ENCODE measurements at regions not wholly inside any gene's neighbourhood (a gene's known extent, or its start where the extent isn't known, plus 50 kb on each side); places are given as distances from the start of the nearest gene placed in this dataset.

- H3K36me3 Mint-ChIP-seq: no peaks in the 10 kb centered on the region
- DNase-seq (no peak), ATAC-seq (replicated peaks in 1 of 4) (no peak)
- Histone ChIP-seq H3K27ac (ENCODE audit: low read length) (no peak overlapping the region), H3K4me3 (ENCODE audit: control insufficient read depth in 1 of 2, extremely low read depth in 1 of 2, low read length in 1 of 2) (no peak overlapping the region), H3K27me3 (replicated peaks in 1 of 2; ENCODE audit: control insufficient read depth in 2 of 2, extremely low read depth in 1 of 2, insufficient read depth in 2 of 2, low read length in 1 of 2) (peaks cover 0 to 38% of the 10 kb centered on the region in 2 experiments), H3K36me3 (ENCODE audit: control insufficient read depth in 2 of 2, extremely low read depth in 1 of 2, insufficient read depth in 1 of 2, low read length in 1 of 2) (no peaks in the 10 kb centered on the region), H3K9me3 (no peaks in the 10 kb centered on the region), H3K4me1 (ENCODE audit: control insufficient read depth in 1 of 2, extremely low read depth in 1 of 2, insufficient read depth in 2 of 2, low read length in 2 of 2) (no peaks in the 10 kb centered on the region)
- ChIA-PET CTCF (no interaction called here), POLR2A (no interaction called here)
- WGBS (ENCODE audit: insufficient coverage): 80% methylated on average over 18 of the region's 22 CpGs
- no peaks in the 10 kb centered on the region for H3K9me3 Mint-ChIP-seq
- peaks cover 0 to 5% of the 10 kb centered on the region in 2 donors for H3K27me3 Mint-ChIP-seq
- H3K4me3 Mint-ChIP-seq: no peak overlapping the region
- H3K27ac Mint-ChIP-seq: no peak overlapping the region
- no peaks in the 10 kb centered on the region for H3K4me1 Mint-ChIP-seq
Measured at GRCh38 chr7:129366-130221, 62.8 kb upstream of the FAM20C start.

- ChIA-PET POLR2A (no interaction called here), CTCF (no interaction called here)
- no peak for ATAC-seq (replicated peaks in 1 of 4)
- no peaks in the 10 kb centered on the region for H3K9me3 ChIP-seq
- no peak overlapping the region for H3K27ac ChIP-seq (ENCODE audit: low read length)
- peaks cover 3 to 9% of the 10 kb centered on the region in 2 donors for H3K27me3 Mint-ChIP-seq
- H3K27ac Mint-ChIP-seq: no peak overlapping the region
- 78% methylated on average over 3 of the region's 7 CpGs for WGBS (ENCODE audit: insufficient coverage)
- H3K27me3 ChIP-seq (replicated peaks in 1 of 2; ENCODE audit: control insufficient read depth in 2 of 2, extremely low read depth in 1 of 2, insufficient read depth in 2 of 2, low read length in 1 of 2): peaks cover 0 to 45% of the 10 kb centered on the region in 2 experiments
- no peaks in the 10 kb centered on the region for H3K36me3 Mint-ChIP-seq
- H3K4me1 ChIP-seq (ENCODE audit: control insufficient read depth in 1 of 2, extremely low read depth in 1 of 2, insufficient read depth in 2 of 2, low read length in 2 of 2): no peaks in the 10 kb centered on the region
- H3K4me3 ChIP-seq (ENCODE audit: control insufficient read depth in 1 of 2, extremely low read depth in 1 of 2, low read length in 1 of 2): no peak overlapping the region
- H3K4me1 Mint-ChIP-seq: no peaks in the 10 kb centered on the region
- H3K4me3 Mint-ChIP-seq: no peak overlapping the region
- no peak for DNase-seq
- H3K9me3 Mint-ChIP-seq: no peaks in the 10 kb centered on the region
- no peaks in the 10 kb centered on the region for H3K36me3 ChIP-seq (ENCODE audit: control insufficient read depth in 2 of 2, extremely low read depth in 1 of 2, insufficient read depth in 1 of 2, low read length in 1 of 2)
Measured at GRCh38 chr7:130222-130572, 62.2 kb upstream of the FAM20C start.

GRCh38 chr7:130875-131780, 61.2 kb upstream of the FAM20C start:
- H3K4me1 Mint-ChIP-seq: no peaks in the 10 kb centered on the region
- ChIA-PET CTCF (no interaction called here), POLR2A (no interaction called here)
- no peak overlapping the region for H3K27ac Mint-ChIP-seq
- H3K27me3 ChIP-seq (replicated peaks in 1 of 2; ENCODE audit: control insufficient read depth in 2 of 2, extremely low read depth in 1 of 2, insufficient read depth in 2 of 2, low read length in 1 of 2): peaks cover 0 to 46% of the 10 kb centered on the region in 2 experiments
- no peak for DNase-seq
- no peaks in the 10 kb centered on the region for H3K9me3 Mint-ChIP-seq
- H3K4me3 Mint-ChIP-seq: no peak overlapping the region
- H3K36me3 ChIP-seq (ENCODE audit: control insufficient read depth in 2 of 2, extremely low read depth in 1 of 2, insufficient read depth in 1 of 2, low read length in 1 of 2): no peaks in the 10 kb centered on the region
- WGBS (ENCODE audit: insufficient coverage): 75% methylated on average over 12 of the region's 19 CpGs
- H3K9me3 ChIP-seq: no peaks in the 10 kb centered on the region
- no peaks in the 10 kb centered on the region for H3K36me3 Mint-ChIP-seq
- H3K27ac ChIP-seq (ENCODE audit: low read length): no peak overlapping the region
- no peak for ATAC-seq (replicated peaks in 1 of 4)
- no peaks in the 10 kb centered on the region for H3K4me1 ChIP-seq (ENCODE audit: control insufficient read depth in 1 of 2, extremely low read depth in 1 of 2, insufficient read depth in 2 of 2, low read length in 2 of 2)
- peaks cover 3 to 9% of the 10 kb centered on the region in 2 donors for H3K27me3 Mint-ChIP-seq
- no peak overlapping the region for H3K4me3 ChIP-seq (ENCODE audit: control insufficient read depth in 1 of 2, extremely low read depth in 1 of 2, low read length in 1 of 2)

DNA sequence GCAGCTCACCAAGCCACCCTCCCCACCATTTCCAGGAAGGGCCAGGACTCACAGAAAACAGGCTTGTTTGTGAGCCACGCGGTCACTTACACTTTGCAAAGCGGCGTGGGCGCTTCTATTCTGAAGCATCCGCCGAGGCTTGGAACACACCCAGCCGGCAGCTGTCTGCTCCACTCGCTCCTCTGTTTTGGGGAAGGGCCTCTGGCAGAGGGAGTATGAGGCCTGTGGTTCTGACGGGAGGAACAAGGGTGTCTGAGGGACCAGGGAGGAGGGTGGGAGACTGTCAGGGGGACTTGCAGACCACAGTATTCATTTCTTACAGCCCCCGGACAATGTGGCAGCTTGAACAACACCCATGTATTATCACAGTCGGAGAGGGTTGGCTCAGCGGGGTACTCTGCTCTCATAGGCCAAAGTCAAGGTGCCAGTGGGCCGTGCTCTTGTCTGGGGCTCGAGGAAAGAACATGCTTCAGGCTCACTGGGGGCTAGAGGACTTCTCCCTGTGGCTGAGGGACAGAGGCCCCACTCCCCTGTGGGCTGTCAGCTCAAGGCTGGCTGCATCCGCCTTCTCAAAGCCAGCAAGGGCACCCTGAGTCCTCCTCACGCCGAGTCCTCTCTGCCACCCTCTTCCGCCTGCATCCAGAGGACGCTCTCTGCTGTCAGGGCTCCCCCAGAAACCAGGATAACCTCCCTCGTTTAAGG, 60.4 kb upstream of the FAM20C start:
- Histone ChIP-seq H3K9me3 (no peaks in the 10 kb centered on the region), H3K4me3 (ENCODE audit: control insufficient read depth in 1 of 2, extremely low read depth in 1 of 2, low read length in 1 of 2) (no peak overlapping the region), H3K27me3 (replicated peaks in 1 of 2; ENCODE audit: control insufficient read depth in 2 of 2, extremely low read depth in 1 of 2, insufficient read depth in 2 of 2, low read length in 1 of 2) (peaks cover 0 to 44% of the 10 kb centered on the region in 2 experiments), H3K4me1 (ENCODE audit: control insufficient read depth in 1 of 2, extremely low read depth in 1 of 2, insufficient read depth in 2 of 2, low read length in 2 of 2) (no peaks in the 10 kb centered on the region), H3K36me3 (ENCODE audit: control insufficient read depth in 2 of 2, extremely low read depth in 1 of 2, insufficient read depth in 1 of 2, low read length in 1 of 2) (no peaks in the 10 kb centered on the region), H3K27ac (ENCODE audit: low read length) (no peak overlapping the region)
- no peak overlapping the region for H3K27ac Mint-ChIP-seq
- no peaks in the 10 kb centered on the region for H3K36me3 Mint-ChIP-seq
- ChIA-PET CTCF (no interaction called here), POLR2A (no interaction called here)
- H3K27me3 Mint-ChIP-seq: peaks cover 8 to 9% of the 10 kb centered on the region in 2 donors
- H3K9me3 Mint-ChIP-seq: no peaks in the 10 kb centered on the region
- 81% methylated on average over 19 of the region's 21 CpGs for WGBS (ENCODE audit: insufficient coverage)
- DNase-seq: no peak
- no peaks in the 10 kb centered on the region for H3K4me1 Mint-ChIP-seq
- no peak for ATAC-seq (replicated peaks in 1 of 4)
- no peak overlapping the region for H3K4me3 Mint-ChIP-seq

DNA sequence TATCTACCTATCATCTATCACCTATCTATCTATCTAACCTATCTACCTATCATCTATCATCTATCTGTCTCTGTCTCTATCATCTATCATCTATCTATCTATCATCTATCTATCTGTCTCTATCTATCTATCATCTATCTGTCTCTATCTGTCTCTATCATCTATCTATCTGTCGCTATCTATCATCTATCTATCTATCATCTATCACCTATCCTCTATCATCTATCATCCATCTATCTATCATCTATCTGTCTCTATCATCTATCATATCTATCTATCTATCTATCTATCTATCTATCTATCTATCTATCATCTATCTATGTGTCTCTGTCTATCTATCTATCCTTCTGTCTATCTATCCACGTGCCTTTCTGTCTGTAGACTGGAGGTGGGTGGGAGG, 59.5 kb upstream of the FAM20C start:
- H3K27me3 ChIP-seq (replicated peaks in 1 of 2; ENCODE audit: control insufficient read depth in 2 of 2, extremely low read depth in 1 of 2, insufficient read depth in 2 of 2, low read length in 1 of 2): peaks cover 0 to 43% of the 10 kb centered on the region in 2 experiments
- H3K9me3 ChIP-seq: no peaks in the 10 kb centered on the region
- Mint-ChIP-seq H3K9me3 (no peaks in the 10 kb centered on the region), H3K27me3 (peaks cover 9 to 11% of the 10 kb centered on the region in 2 donors), H3K27ac (no peak overlapping the region), H3K36me3 (no peaks in the 10 kb centered on the region), H3K4me3 (no peak overlapping the region), H3K4me1 (no peaks in the 10 kb centered on the region)
- H3K27ac ChIP-seq (ENCODE audit: low read length): no peak overlapping the region
- WGBS (ENCODE audit: insufficient coverage): no CpG with 5 or more reads among the region's 2 CpGs
- no peak for ATAC-seq (replicated peaks in 1 of 4)
- POLR2A ChIA-PET: no interaction called here
- H3K36me3 ChIP-seq (ENCODE audit: control insufficient read depth in 2 of 2, extremely low read depth in 1 of 2, insufficient read depth in 1 of 2, low read length in 1 of 2): no peaks in the 10 kb centered on the region
- H3K4me3 ChIP-seq (ENCODE audit: control insufficient read depth in 1 of 2, extremely low read depth in 1 of 2, low read length in 1 of 2): no peak overlapping the region
- H3K4me1 ChIP-seq (ENCODE audit: control insufficient read depth in 1 of 2, extremely low read depth in 1 of 2, insufficient read depth in 2 of 2, low read length in 2 of 2): no peaks in the 10 kb centered on the region
- CTCF ChIA-PET: no interaction called here
- DNase-seq: no peak

DNA sequence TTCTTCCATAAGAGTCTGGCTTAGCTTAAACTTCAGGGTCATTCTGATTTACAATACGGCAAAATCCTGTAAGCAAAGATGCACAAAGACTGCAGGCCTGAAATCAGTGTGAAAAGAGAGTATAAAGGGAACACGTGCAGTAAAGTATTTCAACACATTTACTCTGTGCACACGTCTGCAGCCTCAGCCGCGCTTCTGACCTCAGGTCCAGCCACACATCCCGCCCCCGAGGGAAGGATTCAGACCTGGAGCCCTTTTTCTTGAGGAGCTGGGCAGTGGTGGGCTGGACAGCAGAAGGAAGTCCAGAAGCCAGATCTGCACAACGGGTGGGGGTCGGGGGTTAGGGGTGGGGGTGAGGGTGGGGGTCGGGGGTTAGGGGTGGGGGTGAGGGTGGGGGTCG, 58.9 kb upstream of the FAM20C start:
- CTCF ChIA-PET: no interaction called here
- Histone ChIP-seq H3K27me3 (replicated peaks in 1 of 2; ENCODE audit: control insufficient read depth in 2 of 2, extremely low read depth in 1 of 2, insufficient read depth in 2 of 2, low read length in 1 of 2) (peaks cover 0 to 40% of the 10 kb centered on the region in 2 experiments), H3K9me3 (no peaks in the 10 kb centered on the region), H3K27ac (ENCODE audit: low read length) (no peak overlapping the region), H3K36me3 (ENCODE audit: control insufficient read depth in 2 of 2, extremely low read depth in 1 of 2, insufficient read depth in 1 of 2, low read length in 1 of 2) (no peaks in the 10 kb centered on the region), H3K4me1 (ENCODE audit: control insufficient read depth in 1 of 2, extremely low read depth in 1 of 2, insufficient read depth in 2 of 2, low read length in 2 of 2) (no peaks in the 10 kb centered on the region), H3K4me3 (ENCODE audit: control insufficient read depth in 1 of 2, extremely low read depth in 1 of 2, low read length in 1 of 2) (no peak overlapping the region)
- ATAC-seq (replicated peaks in 1 of 4) (no peak), DNase-seq (no peak)
- Mint-ChIP-seq H3K9me3 (no peaks in the 10 kb centered on the region), H3K36me3 (no peaks in the 10 kb centered on the region), H3K4me3 (no peak overlapping the region), H3K27ac (no peak overlapping the region), H3K27me3 (peaks cover 11% of the 10 kb centered on the region in 2 donors), H3K4me1 (no peaks in the 10 kb centered on the region)
- 90% methylated on average over 2 of the region's 11 CpGs for WGBS (ENCODE audit: insufficient coverage)
- POLR2A ChIA-PET: no interaction called here

Data from T-cell (primary cell).